Mucosa of rectum (tissue), 2 donors: ENCODE measurements at regions not wholly inside any gene's neighbourhood (a gene's known extent, or its start where the extent isn't known, plus 50 kb on each side); places are given as distances from the start of the nearest gene placed in this dataset.

ENCODE experiments used
- H3K27ac ChIP-seq, 2 donors: one replicate each; pipeline ENCODE4 v1.7.0; 2013; ENCODE audit warnings: inconsistent platforms in 2 of 2, low read depth in 2 of 2, low read length in 2 of 2
- H3K27me3 ChIP-seq, 2 donors: one replicate each; pipeline ENCODE4 v1.7.0; 2013; ENCODE audit warnings: low read length in 2 of 2; ENCODE audit not compliant: control insufficient read depth in 2 of 2, insufficient read depth in 2 of 2
- H3K36me3 ChIP-seq, 2 donors: one replicate each; pipeline ENCODE4 v1.7.0; 2013; ENCODE audit warnings: low read length in 2 of 2; ENCODE audit not compliant: control insufficient read depth in 2 of 2, insufficient read depth in 2 of 2
- H3K4me1 ChIP-seq, 2 donors: one replicate each; pipeline ENCODE4 v1.7.0; 2013; ENCODE audit warnings: low read length in 2 of 2, mild to moderate bottlenecking in 1 of 2; ENCODE audit not compliant: control insufficient read depth in 2 of 2, insufficient read depth in 2 of 2
- H3K4me3 ChIP-seq, 2 donors: one replicate each; pipeline ENCODE4 v1.7.0; 2013; ENCODE audit warnings: low read length in 2 of 2
- H3K9ac ChIP-seq, 2 donors: one replicate each; pipeline ENCODE4 v1.7.0; 2013; ENCODE audit warnings: low read length in 2 of 2, low read depth in 1 of 2, mild to moderate bottlenecking in 1 of 2
- H3K9me3 ChIP-seq, 2 donors: one replicate each; pipeline ENCODE4 v1.7.0; 2013; ENCODE audit warnings: low read length in 2 of 2; ENCODE audit not compliant: control insufficient read depth in 2 of 2
- donor health status: healthy.
- donor health status: Normal muscosa, but diverticular disease.

- no peak overlapping the region for H3K4me3 ChIP-seq
- H3K4me1 ChIP-seq, result no peaks in the 10 kb centered on the region
- peaks cover 0 to 8% of the 10 kb centered on the region in 2 donors for H3K9me3 ChIP-seq
Observed at GRCh38 chr4:92074839-92075238, 228.9 kb upstream of the GRID2 start.

GRCh38 chr4:92090887-92091286, 212.9 kb upstream of the GRID2 start:
- no peaks in the 10 kb centered on the region for H3K36me3 ChIP-seq
- no peaks in the 10 kb centered on the region for H3K9me3 ChIP-seq
- H3K4me3 ChIP-seq, result no peak overlapping the region
- no peaks in the 10 kb centered on the region for H3K27me3 ChIP-seq
- H3K4me1 ChIP-seq, result no peaks in the 10 kb centered on the region
- no peak overlapping the region for H3K9ac ChIP-seq
- H3K27ac ChIP-seq, result no peak overlapping the region

More at GRCh38 chr4:92074839-92075238, 228.9 kb upstream of the GRID2 start:
- no peaks in the 10 kb centered on the region for H3K36me3 ChIP-seq
- H3K9ac ChIP-seq, result no peak overlapping the region
- H3K27ac ChIP-seq, result no peak overlapping the region
- H3K27me3 ChIP-seq, result no peaks in the 10 kb centered on the region

- H3K27ac ChIP-seq, result no peak overlapping the region
- no peaks in the 10 kb centered on the region for H3K4me1 ChIP-seq
- H3K9ac ChIP-seq, result no peak overlapping the region
- H3K36me3 ChIP-seq, result no peaks in the 10 kb centered on the region
- H3K9me3 ChIP-seq, result no peaks in the 10 kb centered on the region
- H3K4me3 ChIP-seq, result no peak overlapping the region
- H3K27me3 ChIP-seq, result no peaks in the 10 kb centered on the region
Observed at GRCh38 chr4:92091335-92091734, 212.4 kb upstream of the GRID2 start.

GRCh38 chr4:92099861-92100260, 203.9 kb upstream of the GRID2 start:
- Histone ChIP-seq H3K9me3 (no peaks in the 10 kb centered on the region), H3K4me3 (no peak overlapping the region), H3K36me3 (no peaks in the 10 kb centered on the region), H3K4me1 (no peaks in the 10 kb centered on the region), H3K9ac (no peak overlapping the region), H3K27ac (no peak overlapping the region), H3K27me3 (no peaks in the 10 kb centered on the region)

GRCh38 chr4:92100975-92101374, 202.8 kb upstream of the GRID2 start:
- Histone ChIP-seq H3K4me3 (no peak overlapping the region), H3K36me3 (no peaks in the 10 kb centered on the region), H3K9ac (no peak overlapping the region), H3K27me3 (no peaks in the 10 kb centered on the region), H3K9me3 (no peaks in the 10 kb centered on the region), H3K27ac (no peak overlapping the region), H3K4me1 (no peaks in the 10 kb centered on the region)

GRCh38 chr4:92101737-92102172, 202.0 kb upstream of the GRID2 start:
- H3K27ac ChIP-seq, result no peak overlapping the region
- H3K27me3 ChIP-seq, result no peaks in the 10 kb centered on the region
- no peak overlapping the region for H3K9ac ChIP-seq
- no peaks in the 10 kb centered on the region for H3K9me3 ChIP-seq
- H3K4me3 ChIP-seq, result no peak overlapping the region
- no peaks in the 10 kb centered on the region for H3K4me1 ChIP-seq
- H3K36me3 ChIP-seq, result no peaks in the 10 kb centered on the region

GRCh38 chr4:92104506-92104905, 199.3 kb upstream of the GRID2 start:
- Histone ChIP-seq H3K36me3 (no peaks in the 10 kb centered on the region), H3K4me3 (no peak overlapping the region), H3K27me3 (no peaks in the 10 kb centered on the region), H3K9me3 (no peaks in the 10 kb centered on the region), H3K4me1 (no peaks in the 10 kb centered on the region), H3K9ac (no peak overlapping the region), H3K27ac (no peak overlapping the region)

- H3K4me1 ChIP-seq, result no peaks in the 10 kb centered on the region
- no peak overlapping the region for H3K9ac ChIP-seq
- H3K27me3 ChIP-seq, result no peaks in the 10 kb centered on the region
- no peak overlapping the region for H3K27ac ChIP-seq
- H3K36me3 ChIP-seq, result no peaks in the 10 kb centered on the region
- no peak overlapping the region for H3K4me3 ChIP-seq
- no peaks in the 10 kb centered on the region for H3K9me3 ChIP-seq
Observed at GRCh38 chr4:92106816-92107215, 196.9 kb upstream of the GRID2 start.

GRCh38 chr4:92111493-92111892, 192.3 kb upstream of the GRID2 start:
- Histone ChIP-seq H3K36me3 (no peaks in the 10 kb centered on the region), H3K27ac (no peak overlapping the region), H3K9me3 (no peaks in the 10 kb centered on the region), H3K4me3 (no peak overlapping the region), H3K27me3 (no peaks in the 10 kb centered on the region), H3K4me1 (no peaks in the 10 kb centered on the region), H3K9ac (no peak overlapping the region)

- no peaks in the 10 kb centered on the region for H3K27me3 ChIP-seq
- no peak overlapping the region for H3K4me3 ChIP-seq
- no peaks in the 10 kb centered on the region for H3K36me3 ChIP-seq
- H3K4me1 ChIP-seq, result no peaks in the 10 kb centered on the region
- no peaks in the 10 kb centered on the region for H3K9me3 ChIP-seq
- no peak overlapping the region for H3K27ac ChIP-seq
- no peak overlapping the region for H3K9ac ChIP-seq
Observed at GRCh38 chr4:92112805-92113204, 191.0 kb upstream of the GRID2 start.
